HCT116 (cell line): ENCODE measurements at regions not wholly inside any gene's neighbourhood (a gene's known extent, or its start where the extent isn't known, plus 50 kb on each side); places are given as distances from the start of the nearest gene placed in this dataset.

Source experiments
- ATAC-seq: fragments of 200-7000 bp; cut with Tn5 transposase; 2 replicates; pipeline ENCODE4 v1.9.1; 2020; ENCODE audit warnings: mild to moderate bottlenecking, moderate library complexity
- BruUV-seq: library from RNA; stranded (reverse); fragments of 400-500 nt; replicated peaks from 2 replicates; lab custom pipeline; 2021; lab: Mats Ljungman, UMichigan
- CTCF ChIA-PET: fragments of 300-600 bp; sonication (Branson Sonifier 250); formaldehyde crosslinking; loops from one replicate; lab custom pipeline; 2021; ENCODE audit warnings: antibody characterized with exemption; lab: Charles Lee
- POLR2A ChIA-PET: fragments of 300-600, 350-600 bp; sonication (Branson Sonifier 250); formaldehyde crosslinking; loops from one replicate; lab custom pipeline; 2021; ENCODE audit warnings: antibody characterized with exemption; lab: Charles Lee
- RAD21 ChIA-PET, 2 experiments: fragments of 300-600 bp; sonication (Branson Sonifier 250); formaldehyde crosslinking; loops; one replicate each; lab custom pipeline; 2023; ENCODE audit warnings: low total read pairs in 2 of 2; ENCODE audit not compliant: uncharacterized antibody in 2 of 2, unreplicated experiment in 2 of 2, low non-redundant PET in 1 of 2; lab: Charles Lee
- DNase-seq: peaks from one replicate; pipeline ENCODE4 v3.0.0-alpha.2; 2010; ENCODE audit warnings: low read depth, low spot score
- H2AFZ ChIP-seq: fragments of 200-600 bp; shearing (Covaris generic), sonication (generic); 2 replicates; pipeline ENCODE4 v1.6.1; 2017; ENCODE audit warnings: low read depth, mixed run types, mixed read lengths, antibody characterized with exemption, low read length; ENCODE audit not compliant: poor library complexity, severe bottlenecking
- H3K27ac ChIP-seq: 2 replicates; pipeline ENCODE4 v1.5.1; 2012; ENCODE audit warnings: low read depth, low read length
- H3K27me3 ChIP-seq: fragments of 200-600 bp; sonication (generic); 2 replicates; pipeline ENCODE4 v1.6.1; 2016; ENCODE audit warnings: mixed run types, low read length, mixed read lengths; ENCODE audit not compliant: insufficient read depth
- H3K36me3 ChIP-seq, 2 experiments: fragments of 200-500 bp in 1 of 2; fragments of 200-600 bp in 1 of 2; sonication (Bioruptor generic) in 1 of 2; sonication (generic) in 1 of 2; 2 replicates each; pipeline versions ENCODE4 v1.5.1 to v1.6.1; 2014 to 2016; ENCODE audit warnings: low read length in 2 of 2, inconsistent platforms in 1 of 2, mixed read lengths in 1 of 2, mixed run types in 1 of 2; ENCODE audit not compliant: insufficient read depth in 2 of 2, control insufficient read depth in 1 of 2
- H3K4me1 ChIP-seq, 2 experiments: fragments of 200-600 bp in 1 of 2; sonication (generic) in 1 of 2; 2 replicates each; pipeline versions ENCODE4 v1.5.1 to v1.6.1; 2012 to 2017; ENCODE audit warnings: low read length in 2 of 2, inconsistent platforms in 1 of 2, mild to moderate bottlenecking in 1 of 2, mixed read lengths in 1 of 2, mixed run types in 1 of 2, moderate library complexity in 1 of 2; ENCODE audit not compliant: insufficient read depth in 2 of 2, control insufficient read depth in 1 of 2
- H3K4me2 ChIP-seq: fragments of 200-600 bp; sonication (generic); 2 replicates; pipeline ENCODE4 v1.6.1; 2017; ENCODE audit warnings: mixed run types, low read length, mixed read lengths
- H3K4me3 ChIP-seq, 2 experiments: fragments of 200-600 bp in 1 of 2; sonication (generic) in 1 of 2; replicated peaks in 1 of 2; 2 replicates each; pipeline ENCODE4 v1.5.1; 2011 to 2016; ENCODE audit warnings: low read length in 2 of 2, control low read depth in 1 of 2, low read depth in 1 of 2, mild to moderate bottlenecking in 1 of 2, mixed read lengths in 1 of 2, mixed run types in 1 of 2
- H3K79me2 ChIP-seq: fragments of 200-600 bp; sonication (generic); 2 replicates; pipeline ENCODE4 v1.6.1; 2017; ENCODE audit warnings: mild to moderate bottlenecking, mixed run types, low read length, moderate library complexity, mixed read lengths; ENCODE audit not compliant: insufficient read depth
- H3K9ac ChIP-seq: fragments of 200-600 bp; sonication (generic); 2 replicates; pipeline ENCODE4 v1.6.1; 2016; ENCODE audit warnings: low read length, mixed read lengths
- H3K9me2 ChIP-seq: fragments of 200-600 bp; sonication (generic), shearing (Covaris generic); 2 replicates; pipeline ENCODE4 v1.6.1; 2017; ENCODE audit warnings: mixed run types, mild to moderate bottlenecking, moderate library complexity; ENCODE audit not compliant: insufficient read depth
- H3K9me3 ChIP-seq, 2 experiments: fragments of 200-500 bp in 1 of 2; fragments of 200-600 bp in 1 of 2; sonication (Bioruptor generic) in 1 of 2; sonication (generic) in 1 of 2; 2 replicates each; pipeline ENCODE4 v1.6.1; 2014 to 2017; ENCODE audit warnings: low read length in 2 of 2, mixed read lengths in 2 of 2, inconsistent platforms in 1 of 2, low read depth in 1 of 2, mild to moderate bottlenecking in 1 of 2, mixed run types in 1 of 2, moderate library complexity in 1 of 2; ENCODE audit not compliant: control insufficient read depth in 1 of 2, insufficient read depth in 1 of 2
- H4K20me1 ChIP-seq: fragments of 200-600 bp; sonication (generic), shearing (Covaris generic); 2 replicates; pipeline ENCODE4 v1.6.1; 2017; ENCODE audit warnings: mixed run types, mild to moderate bottlenecking, moderate library complexity; ENCODE audit not compliant: insufficient read depth
- CBX3 ChIP-seq: IDR thresholded peaks from 2 replicates; pipeline ENCODE4 v1.6.1; 2012; ENCODE audit warnings: low read depth
- CEBPB ChIP-seq: IDR thresholded peaks from 2 replicates; pipeline ENCODE4 v1.6.1; 2012; ENCODE audit warnings: low read depth
- EGR1 ChIP-seq: IDR thresholded peaks from 2 replicates; pipeline ENCODE4 v1.6.1; 2012; ENCODE audit warnings: low read depth
- FOSL1 ChIP-seq: IDR thresholded peaks from 2 replicates; pipeline ENCODE4 v1.6.1; 2012; ENCODE audit warnings: low read depth
- POLR2A ChIP-seq: IDR thresholded peaks from 2 replicates; pipeline ENCODE4 v1.7.0; 2011; ENCODE audit warnings: borderline replicate concordance; ENCODE audit not compliant: insufficient read depth, insufficient read length; ENCODE audit errors: extremely low read depth
- SIN3A ChIP-seq: IDR thresholded peaks from 2 replicates; pipeline ENCODE4 v1.6.1; 2012; ENCODE audit warnings: low read depth
- SRF ChIP-seq: IDR thresholded peaks from 2 replicates; pipeline ENCODE4 v1.6.1; 2012; ENCODE audit warnings: low read depth
- YY1 ChIP-seq: IDR thresholded peaks from 2 replicates; pipeline ENCODE4 v1.6.1; 2011; ENCODE audit warnings: low read length, low read depth, moderate library complexity, mild to moderate bottlenecking; ENCODE audit not compliant: insufficient replicate concordance; ENCODE audit errors: extremely low read depth
- ZFX ChIP-seq: fragments of 450-650 bp; IDR thresholded peaks from 2 replicates; pipeline ENCODE4 v1.6.1; 2017
- intact Hi-C: fragments of 100-400 bp; cut with micrococcal nuclease; formaldehyde crosslinking; loops from 2 replicates; pipeline ENCODE4 v1.10.0; 2022
- TF ChIP-seq, protein P1 (sequence below), 3 experiments: fragments of 200-600 bp in 1 of 3; sonication (generic) in 1 of 3; IDR thresholded peaks in 2 of 3; conservative IDR thresholded peaks in 1 of 3; 2 replicates each; pipeline ENCODE4 v1.5.1; 2012 to 2017; ENCODE audit warnings: low read depth in 2 of 3, low read length in 2 of 3, antibody characterized with exemption in 1 of 3, borderline replicate concordance in 1 of 3, control low read depth in 1 of 3, mild to moderate bottlenecking in 1 of 3, mixed read lengths in 1 of 3, mixed run types in 1 of 3, moderate library complexity in 1 of 3; ENCODE audit not compliant: insufficient read depth in 1 of 3
- TF ChIP-seq, protein P2 (sequence below): IDR thresholded peaks from 2 replicates; pipeline ENCODE4 v1.6.1; 2012
- TF ChIP-seq, protein P3 (sequence below): IDR thresholded peaks from 2 replicates; pipeline ENCODE4 v1.6.1; 2012; ENCODE audit warnings: low read depth
- TF ChIP-seq, protein P4 (sequence below): IDR thresholded peaks from 2 replicates; pipeline ENCODE4 v1.6.1; 2012
- TF ChIP-seq, protein P5 (sequence below): IDR thresholded peaks from 2 replicates; pipeline ENCODE4 v1.6.1; 2011; ENCODE audit warnings: mild to moderate bottlenecking, low read length, moderate library complexity; ENCODE audit not compliant: insufficient replicate concordance; ENCODE audit errors: extremely low read depth

DNA sequence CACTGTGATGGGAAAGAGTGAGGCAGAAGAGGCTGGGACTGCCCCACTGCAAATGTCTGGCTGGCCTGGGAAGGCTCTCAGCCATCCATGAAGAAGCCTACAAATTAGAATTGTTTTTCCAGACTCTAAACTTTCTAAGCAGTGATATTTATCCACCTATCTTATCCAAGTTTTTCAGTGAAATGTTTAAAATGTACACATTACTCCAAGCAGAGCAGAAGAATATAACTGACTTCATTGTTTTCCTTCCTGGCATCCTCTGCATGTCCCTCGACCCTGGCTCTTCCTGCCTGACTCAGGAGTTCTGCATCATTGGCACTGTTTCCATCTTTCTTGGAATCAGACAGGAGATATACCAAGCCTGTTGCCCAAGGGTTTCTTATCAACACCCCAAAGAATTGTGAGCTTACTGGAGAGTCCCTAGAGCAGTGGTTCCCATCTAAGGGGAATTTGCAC is 401.5 kb upstream of the PROK2 start:
- Histone ChIP-seq H3K79me2 (no peaks in the 10 kb centered on the region), H3K27ac (no peak overlapping the region), H3K4me1 (peaks cover 0 to 3% of the 10 kb centered on the region in 2 experiments; a peak in 1 of 4 replicates), H3K4me2 (no peak overlapping the region), H4K20me1 (no peaks in the 10 kb centered on the region), H3K27me3 (peaks cover 15% of the 10 kb centered on the region), H3K4me3 (no peak overlapping the region), H3K36me3 (no peaks in the 10 kb centered on the region), H3K9ac (no peak overlapping the region), H3K9me2 (no peaks in the 10 kb centered on the region), H2AFZ (no peak overlapping the region), H3K9me3 (no peaks in the 10 kb centered on the region)
- ChIA-PET CTCF (no interaction called here), RAD21 (no interaction called here), POLR2A (no interaction called here)
- intact Hi-C loops = no loop called here
- DNase-seq = no peak
- ATAC-seq = no peak
- TF ChIP-seq EGR1 (no peak), ZFX (no peak), SIN3A (no peak), SRF (no peak), POLR2A (no peak), YY1 (no peak), FOSL1 (no peak), CEBPB (no peak), CBX3 (no peak)
- TF ChIP-seq, protein P1, sequence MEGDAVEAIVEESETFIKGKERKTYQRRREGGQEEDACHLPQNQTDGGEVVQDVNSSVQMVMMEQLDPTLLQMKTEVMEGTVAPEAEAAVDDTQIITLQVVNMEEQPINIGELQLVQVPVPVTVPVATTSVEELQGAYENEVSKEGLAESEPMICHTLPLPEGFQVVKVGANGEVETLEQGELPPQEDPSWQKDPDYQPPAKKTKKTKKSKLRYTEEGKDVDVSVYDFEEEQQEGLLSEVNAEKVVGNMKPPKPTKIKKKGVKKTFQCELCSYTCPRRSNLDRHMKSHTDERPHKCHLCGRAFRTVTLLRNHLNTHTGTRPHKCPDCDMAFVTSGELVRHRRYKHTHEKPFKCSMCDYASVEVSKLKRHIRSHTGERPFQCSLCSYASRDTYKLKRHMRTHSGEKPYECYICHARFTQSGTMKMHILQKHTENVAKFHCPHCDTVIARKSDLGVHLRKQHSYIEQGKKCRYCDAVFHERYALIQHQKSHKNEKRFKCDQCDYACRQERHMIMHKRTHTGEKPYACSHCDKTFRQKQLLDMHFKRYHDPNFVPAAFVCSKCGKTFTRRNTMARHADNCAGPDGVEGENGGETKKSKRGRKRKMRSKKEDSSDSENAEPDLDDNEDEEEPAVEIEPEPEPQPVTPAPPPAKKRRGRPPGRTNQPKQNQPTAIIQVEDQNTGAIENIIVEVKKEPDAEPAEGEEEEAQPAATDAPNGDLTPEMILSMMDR (IDR thresholded peaks at IDR 0.05 in 2 of 3, conservative IDR thresholded peaks at IDR 0.05 in 1 of 3; ENCODE audit: borderline replicate concordance in 1 of 3, insufficient read depth in 1 of 3, low read depth in 2 of 3, low read length in 2 of 3) = no peak
- TF ChIP-seq, protein P2, sequence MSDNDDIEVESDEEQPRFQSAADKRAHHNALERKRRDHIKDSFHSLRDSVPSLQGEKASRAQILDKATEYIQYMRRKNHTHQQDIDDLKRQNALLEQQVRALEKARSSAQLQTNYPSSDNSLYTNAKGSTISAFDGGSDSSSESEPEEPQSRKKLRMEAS = no peak
- TF ChIP-seq, protein P3, sequence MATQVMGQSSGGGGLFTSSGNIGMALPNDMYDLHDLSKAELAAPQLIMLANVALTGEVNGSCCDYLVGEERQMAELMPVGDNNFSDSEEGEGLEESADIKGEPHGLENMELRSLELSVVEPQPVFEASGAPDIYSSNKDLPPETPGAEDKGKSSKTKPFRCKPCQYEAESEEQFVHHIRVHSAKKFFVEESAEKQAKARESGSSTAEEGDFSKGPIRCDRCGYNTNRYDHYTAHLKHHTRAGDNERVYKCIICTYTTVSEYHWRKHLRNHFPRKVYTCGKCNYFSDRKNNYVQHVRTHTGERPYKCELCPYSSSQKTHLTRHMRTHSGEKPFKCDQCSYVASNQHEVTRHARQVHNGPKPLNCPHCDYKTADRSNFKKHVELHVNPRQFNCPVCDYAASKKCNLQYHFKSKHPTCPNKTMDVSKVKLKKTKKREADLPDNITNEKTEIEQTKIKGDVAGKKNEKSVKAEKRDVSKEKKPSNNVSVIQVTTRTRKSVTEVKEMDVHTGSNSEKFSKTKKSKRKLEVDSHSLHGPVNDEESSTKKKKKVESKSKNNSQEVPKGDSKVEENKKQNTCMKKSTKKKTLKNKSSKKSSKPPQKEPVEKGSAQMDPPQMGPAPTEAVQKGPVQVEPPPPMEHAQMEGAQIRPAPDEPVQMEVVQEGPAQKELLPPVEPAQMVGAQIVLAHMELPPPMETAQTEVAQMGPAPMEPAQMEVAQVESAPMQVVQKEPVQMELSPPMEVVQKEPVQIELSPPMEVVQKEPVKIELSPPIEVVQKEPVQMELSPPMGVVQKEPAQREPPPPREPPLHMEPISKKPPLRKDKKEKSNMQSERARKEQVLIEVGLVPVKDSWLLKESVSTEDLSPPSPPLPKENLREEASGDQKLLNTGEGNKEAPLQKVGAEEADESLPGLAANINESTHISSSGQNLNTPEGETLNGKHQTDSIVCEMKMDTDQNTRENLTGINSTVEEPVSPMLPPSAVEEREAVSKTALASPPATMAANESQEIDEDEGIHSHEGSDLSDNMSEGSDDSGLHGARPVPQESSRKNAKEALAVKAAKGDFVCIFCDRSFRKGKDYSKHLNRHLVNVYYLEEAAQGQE = no peak
- TF ChIP-seq, protein P4, sequence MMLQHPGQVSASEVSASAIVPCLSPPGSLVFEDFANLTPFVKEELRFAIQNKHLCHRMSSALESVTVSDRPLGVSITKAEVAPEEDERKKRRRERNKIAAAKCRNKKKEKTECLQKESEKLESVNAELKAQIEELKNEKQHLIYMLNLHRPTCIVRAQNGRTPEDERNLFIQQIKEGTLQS = no peak
- TF ChIP-seq, protein P5, sequence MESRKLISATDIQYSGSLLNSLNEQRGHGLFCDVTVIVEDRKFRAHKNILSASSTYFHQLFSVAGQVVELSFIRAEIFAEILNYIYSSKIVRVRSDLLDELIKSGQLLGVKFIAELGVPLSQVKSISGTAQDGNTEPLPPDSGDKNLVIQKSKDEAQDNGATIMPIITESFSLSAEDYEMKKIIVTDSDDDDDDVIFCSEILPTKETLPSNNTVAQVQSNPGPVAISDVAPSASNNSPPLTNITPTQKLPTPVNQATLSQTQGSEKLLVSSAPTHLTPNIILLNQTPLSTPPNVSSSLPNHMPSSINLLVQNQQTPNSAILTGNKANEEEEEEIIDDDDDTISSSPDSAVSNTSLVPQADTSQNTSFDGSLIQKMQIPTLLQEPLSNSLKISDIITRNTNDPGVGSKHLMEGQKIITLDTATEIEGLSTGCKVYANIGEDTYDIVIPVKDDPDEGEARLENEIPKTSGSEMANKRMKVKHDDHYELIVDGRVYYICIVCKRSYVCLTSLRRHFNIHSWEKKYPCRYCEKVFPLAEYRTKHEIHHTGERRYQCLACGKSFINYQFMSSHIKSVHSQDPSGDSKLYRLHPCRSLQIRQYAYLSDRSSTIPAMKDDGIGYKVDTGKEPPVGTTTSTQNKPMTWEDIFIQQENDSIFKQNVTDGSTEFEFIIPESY = no peak
- BruUV-seq = no TSS peak
